ENCODE measurements at regions not wholly inside any gene's neighbourhood (a gene's known extent, or its start where the extent isn't known, plus 50 kb on each side); places are given as distances from the start of the nearest gene placed in this dataset.

DNA sequence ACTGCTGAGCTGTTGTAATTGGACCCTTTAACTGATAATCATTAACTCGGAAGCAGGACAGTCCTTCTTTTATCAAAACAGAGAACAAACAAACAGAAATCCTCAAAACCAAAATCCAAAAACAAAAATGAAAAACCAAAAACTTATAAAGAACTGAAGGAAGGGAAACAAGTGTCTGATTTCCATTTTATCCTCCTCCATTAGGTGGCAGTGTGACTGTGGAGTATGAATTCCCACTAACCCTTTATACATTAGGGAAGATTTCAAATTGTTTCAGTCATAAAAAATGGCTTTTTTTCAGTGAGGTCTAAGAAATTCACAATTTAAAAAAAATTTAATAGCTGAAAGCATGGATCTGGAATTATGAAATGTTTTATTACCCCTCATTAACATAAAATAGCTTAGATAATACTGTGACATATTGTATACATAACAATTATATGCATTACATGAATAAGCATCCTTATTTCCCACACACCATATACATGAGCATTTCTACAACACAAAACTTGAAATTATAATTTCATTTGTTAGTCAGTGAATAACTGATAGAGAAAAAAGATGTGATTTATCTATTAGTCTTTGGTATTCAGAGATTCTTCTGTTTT lies 1074.3 kb upstream of the PCDH9 start:
- H3K4me1 Mint-ChIP-seq (ENCODE audit: low read depth), result no peaks in the 10 kb centered on the region

DNA sequence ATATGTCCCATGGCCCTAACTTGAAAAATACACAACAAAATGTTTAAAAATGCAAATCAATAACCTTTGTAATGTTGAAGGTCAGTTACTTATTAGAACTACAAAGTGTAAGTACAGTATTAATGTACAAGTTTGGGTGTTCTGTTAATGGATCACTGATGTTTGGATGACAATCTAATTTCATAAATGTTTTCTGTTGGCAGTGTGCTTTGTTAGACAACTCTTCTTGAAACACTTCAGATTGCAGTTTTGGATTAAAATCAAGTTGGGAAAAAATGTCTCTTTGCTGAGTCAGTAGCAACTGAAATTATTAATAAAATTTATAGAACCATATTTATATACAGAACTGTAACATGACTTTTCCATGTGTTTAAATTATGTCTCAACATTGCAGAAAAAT lies 1063.5 kb upstream of the PCDH9 start:
- Mint-ChIP-seq H3K36me3 (ENCODE audit: low read depth) (no peaks in the 10 kb centered on the region), H3K27me3 (no peaks in the 10 kb centered on the region), H3K9me3 (no peaks in the 10 kb centered on the region), H3K27ac (no peak overlapping the region), H3K4me3 (no peak overlapping the region), H3K4me1 (ENCODE audit: low read depth) (no peaks in the 10 kb centered on the region)
- intact Hi-C loops (cut with micrococcal nuclease), result no loop called here

More for the DNA sequence above, 1074.3 kb upstream of the PCDH9 start:
- no peak overlapping the region for H3K4me3 Mint-ChIP-seq
- intact Hi-C loops (cut with micrococcal nuclease), result loop anchor here (10.0 kb wide), 1 partner anchor 1550 kb away; no protein-coding TSS in a partner anchor
- no peaks in the 10 kb centered on the region for H3K36me3 Mint-ChIP-seq (ENCODE audit: low read depth)
- no peak overlapping the region for H3K27ac Mint-ChIP-seq
- H3K27me3 Mint-ChIP-seq, result no peaks in the 10 kb centered on the region
- no peaks in the 10 kb centered on the region for H3K9me3 Mint-ChIP-seq

DNA sequence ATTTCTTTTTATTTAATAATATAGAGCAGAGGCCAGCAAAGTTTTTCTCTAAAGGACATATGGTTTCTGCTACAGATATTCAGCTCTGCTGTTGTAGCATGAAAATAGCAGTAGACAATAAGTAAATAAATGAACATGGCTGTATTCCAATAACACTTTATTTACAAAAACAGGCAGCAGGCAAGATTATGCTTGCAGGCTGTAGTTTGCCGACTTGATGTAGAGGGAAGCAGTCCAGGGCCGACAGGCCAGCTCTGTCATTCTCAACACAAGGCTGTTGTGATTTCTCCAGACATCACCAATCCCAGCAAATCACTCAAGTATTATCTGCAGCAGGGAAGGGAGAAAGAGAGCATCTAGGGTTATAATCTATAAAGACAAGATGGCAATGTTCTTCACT lies 1062.5 kb upstream of the PCDH9 start:
- no peaks in the 10 kb centered on the region for H3K36me3 Mint-ChIP-seq (ENCODE audit: low read depth)
- no peaks in the 10 kb centered on the region for H3K27me3 Mint-ChIP-seq
- intact Hi-C loops (cut with micrococcal nuclease), result no loop called here
- H3K9me3 Mint-ChIP-seq, result no peaks in the 10 kb centered on the region
- H3K27ac Mint-ChIP-seq, result no peak overlapping the region
- H3K4me1 Mint-ChIP-seq (ENCODE audit: low read depth), result no peaks in the 10 kb centered on the region
- H3K4me3 Mint-ChIP-seq, result no peak overlapping the region

DNA sequence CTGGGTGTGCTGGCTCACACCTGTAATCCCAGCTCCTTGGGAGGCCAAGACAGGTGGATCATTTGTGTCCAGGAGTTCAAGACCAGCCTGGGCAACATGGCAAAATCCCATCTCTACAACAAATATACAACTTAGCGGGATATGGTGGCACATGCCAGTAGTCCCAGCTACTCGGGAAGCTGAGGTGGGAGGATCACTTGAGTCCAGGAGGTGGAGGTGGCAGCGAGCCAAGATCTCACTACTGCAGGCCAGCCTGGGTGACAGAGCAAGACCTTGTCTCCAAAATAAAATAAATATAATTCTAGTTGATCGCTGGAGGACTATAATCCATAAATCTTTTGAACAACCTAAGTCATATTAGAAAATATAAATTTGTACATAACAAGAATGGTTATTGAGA lies 1061.5 kb upstream of the PCDH9 start:
- intact Hi-C loops (cut with micrococcal nuclease), result no loop called here
- no peaks in the 10 kb centered on the region for H3K4me1 Mint-ChIP-seq (ENCODE audit: low read depth)
- H3K36me3 Mint-ChIP-seq (ENCODE audit: low read depth), result no peaks in the 10 kb centered on the region
- no peak overlapping the region for H3K27ac Mint-ChIP-seq
- no peaks in the 10 kb centered on the region for H3K9me3 Mint-ChIP-seq
- no peak overlapping the region for H3K4me3 Mint-ChIP-seq
- no peaks in the 10 kb centered on the region for H3K27me3 Mint-ChIP-seq

DNA sequence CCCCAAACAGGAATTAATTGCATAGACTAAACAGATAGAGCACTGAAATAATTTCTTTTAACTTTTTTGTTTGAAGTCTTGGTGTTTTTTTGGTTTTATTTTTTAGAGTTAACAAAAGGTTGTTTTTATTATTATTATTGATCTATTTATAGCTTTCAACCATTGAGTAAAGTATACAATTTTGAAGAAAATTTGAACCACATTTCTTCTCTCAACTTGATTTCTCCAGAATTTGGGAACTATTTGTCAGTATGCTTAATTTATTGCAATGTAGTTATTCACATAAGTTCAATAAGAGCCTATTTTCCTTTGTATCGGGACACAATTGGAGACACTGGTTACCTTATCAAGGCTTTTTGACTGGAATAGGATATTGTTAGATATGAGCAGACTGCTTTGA lies 1045.6 kb upstream of the PCDH9 start:
- Mint-ChIP-seq H3K36me3 (ENCODE audit: low read depth) (no peaks in the 10 kb centered on the region), H3K27me3 (no peaks in the 10 kb centered on the region), H3K4me1 (ENCODE audit: low read depth) (no peaks in the 10 kb centered on the region), H3K27ac (no peak overlapping the region), H3K9me3 (peaks cover 60% of the 10 kb centered on the region), H3K4me3 (no peak overlapping the region)
- intact Hi-C loops (cut with micrococcal nuclease), result no loop called here

DNA sequence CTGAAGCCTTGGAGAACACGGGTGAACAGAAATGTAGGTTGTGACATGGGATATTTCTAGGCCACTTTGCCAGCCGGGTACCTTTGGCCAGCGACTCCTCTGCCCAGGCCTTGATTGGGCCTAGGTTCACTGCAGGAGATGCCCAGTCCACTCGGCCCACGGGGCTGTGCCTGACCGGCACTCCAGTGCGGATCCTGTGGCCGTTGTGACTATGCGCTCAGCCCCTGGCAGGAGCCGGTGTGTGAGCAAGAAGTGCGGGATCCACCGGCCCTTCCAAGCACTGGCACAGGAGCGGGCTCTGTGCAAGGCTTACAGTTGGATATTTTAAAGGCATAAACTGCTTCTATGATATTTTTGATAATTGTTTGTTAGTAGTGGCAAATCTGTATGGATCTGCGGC lies 1042.5 kb upstream of the PCDH9 start:
- Mint-ChIP-seq H3K9me3 (peaks cover 72% of the 10 kb centered on the region), H3K27ac (no peak overlapping the region), H3K27me3 (no peaks in the 10 kb centered on the region), H3K4me1 (ENCODE audit: low read depth) (no peaks in the 10 kb centered on the region), H3K36me3 (ENCODE audit: low read depth) (no peaks in the 10 kb centered on the region), H3K4me3 (no peak overlapping the region)
- intact Hi-C loops (cut with micrococcal nuclease), result no loop called here

DNA sequence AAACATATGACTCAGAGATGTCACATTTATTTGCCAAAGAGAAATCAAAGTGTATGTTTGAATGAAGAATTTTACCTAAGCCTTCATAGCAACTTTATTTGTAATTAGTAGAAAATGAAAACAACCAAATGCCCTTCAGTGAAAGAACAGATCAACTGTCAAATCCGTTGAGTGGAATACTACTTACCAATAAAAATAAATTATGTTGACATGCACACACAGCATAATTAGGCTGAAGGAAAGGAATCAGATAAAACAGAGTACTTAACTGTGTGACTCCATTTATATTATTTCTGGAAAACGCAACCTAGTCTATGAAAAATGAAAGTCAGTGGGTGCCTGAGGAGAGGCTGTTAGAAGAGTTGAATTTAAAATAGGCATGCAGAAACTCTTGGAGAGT lies 1034.6 kb upstream of the PCDH9 start:
- no peaks in the 10 kb centered on the region for H3K4me1 Mint-ChIP-seq (ENCODE audit: low read depth)
- no peak overlapping the region for H3K4me3 Mint-ChIP-seq
- H3K27me3 Mint-ChIP-seq, result no peaks in the 10 kb centered on the region
- H3K27ac Mint-ChIP-seq, result no peak overlapping the region
- intact Hi-C loops (cut with micrococcal nuclease), result no loop called here
- H3K36me3 Mint-ChIP-seq (ENCODE audit: low read depth), result no peaks in the 10 kb centered on the region
- H3K9me3 Mint-ChIP-seq, result peaks cover 14% of the 10 kb centered on the region

DNA sequence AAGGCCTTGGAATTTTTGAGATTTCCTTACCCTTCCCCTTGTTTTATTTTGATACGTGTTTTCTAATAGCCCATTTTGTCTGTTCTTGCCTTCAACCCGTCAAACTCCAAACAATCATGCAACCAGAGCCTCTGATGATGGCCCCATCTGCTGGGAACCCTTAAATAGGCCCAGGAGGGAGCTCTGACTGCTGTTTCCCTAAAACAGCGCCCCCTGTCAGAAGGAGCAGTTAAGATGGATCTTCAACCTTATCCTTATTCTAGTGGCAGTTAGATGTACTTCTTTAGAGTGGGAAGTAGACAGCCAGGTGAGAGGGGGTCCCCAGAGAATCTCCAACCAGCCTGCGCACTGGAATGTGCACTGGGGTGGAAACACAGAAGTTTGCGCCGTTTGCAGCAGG lies 1031.0 kb upstream of the PCDH9 start:
- Mint-ChIP-seq H3K36me3 (ENCODE audit: low read depth) (no peaks in the 10 kb centered on the region), H3K27me3 (no peaks in the 10 kb centered on the region), H3K9me3 (peaks cover 20% of the 10 kb centered on the region), H3K27ac (no peak overlapping the region), H3K4me1 (ENCODE audit: low read depth) (no peaks in the 10 kb centered on the region), H3K4me3 (no peak overlapping the region)
- intact Hi-C loops (cut with micrococcal nuclease), result no loop called here

DNA sequence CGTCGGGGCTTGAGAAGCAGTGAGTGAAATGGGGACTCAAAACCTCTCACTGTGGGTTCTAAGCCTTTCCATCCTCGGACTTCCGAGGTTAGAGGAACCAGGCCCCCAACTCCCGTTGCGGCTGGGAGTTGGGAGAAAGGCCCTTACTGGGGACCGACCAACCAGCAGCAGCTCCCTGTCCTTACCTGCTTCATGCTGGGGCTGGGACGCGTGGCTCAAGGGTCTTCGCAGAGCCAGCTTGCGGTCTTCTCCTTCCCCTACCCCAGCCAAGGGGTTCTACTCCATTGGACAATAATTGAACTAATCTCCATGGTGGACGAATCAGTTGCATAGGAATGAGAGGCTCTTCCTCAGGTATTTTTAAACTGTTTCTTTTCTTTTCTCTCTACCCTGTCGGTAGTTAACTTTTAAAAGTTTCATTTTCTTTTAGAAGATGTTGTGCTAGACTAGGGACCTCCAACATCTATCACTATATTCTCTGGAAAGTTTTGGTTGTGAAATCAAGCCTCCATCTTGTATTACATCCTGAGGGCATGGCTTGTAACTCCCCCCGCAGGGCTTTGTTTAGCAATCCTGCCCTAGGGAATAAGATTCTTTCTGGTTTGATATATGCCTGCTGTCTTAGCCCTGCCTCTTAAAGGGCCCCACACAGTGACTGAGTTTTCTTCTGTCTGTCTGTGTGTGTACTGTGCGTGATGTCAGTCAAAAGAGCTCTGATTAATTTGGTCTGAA lies 1027.1 kb upstream of the PCDH9 start:
- Mint-ChIP-seq H3K4me1 (ENCODE audit: low read depth) (no peaks in the 10 kb centered on the region), H3K27me3 (no peaks in the 10 kb centered on the region), H3K36me3 (ENCODE audit: low read depth) (no peaks in the 10 kb centered on the region), H3K4me3 (no peak overlapping the region), H3K9me3 (peaks cover 31% of the 10 kb centered on the region), H3K27ac (no peak overlapping the region)
- intact Hi-C loops (cut with micrococcal nuclease), result no loop called here

DNA sequence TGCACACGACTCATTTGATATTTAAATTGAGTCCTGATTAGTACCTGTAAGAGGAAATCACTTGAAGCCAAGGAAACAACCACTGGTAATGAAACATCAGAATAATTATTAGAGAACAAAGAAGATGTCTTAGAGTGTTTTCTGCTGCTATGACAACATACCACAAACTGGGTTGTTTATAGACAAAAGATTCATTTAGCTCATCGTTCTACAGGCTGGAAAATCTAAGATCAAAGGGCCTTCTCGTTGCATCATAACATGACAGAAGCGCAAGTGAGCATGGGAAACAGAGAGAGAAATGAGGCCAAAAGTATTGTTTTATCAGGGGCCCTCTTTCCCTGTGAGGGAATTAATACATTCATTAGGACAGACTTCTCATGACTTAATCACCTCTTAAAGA lies 1024.0 kb upstream of the PCDH9 start:
- Mint-ChIP-seq H3K4me3 (no peak overlapping the region), H3K36me3 (ENCODE audit: low read depth) (no peaks in the 10 kb centered on the region), H3K9me3 (peaks cover 19% of the 10 kb centered on the region), H3K4me1 (ENCODE audit: low read depth) (no peaks in the 10 kb centered on the region), H3K27me3 (no peaks in the 10 kb centered on the region), H3K27ac (no peak overlapping the region)
- intact Hi-C loops (cut with micrococcal nuclease), result no loop called here

DNA sequence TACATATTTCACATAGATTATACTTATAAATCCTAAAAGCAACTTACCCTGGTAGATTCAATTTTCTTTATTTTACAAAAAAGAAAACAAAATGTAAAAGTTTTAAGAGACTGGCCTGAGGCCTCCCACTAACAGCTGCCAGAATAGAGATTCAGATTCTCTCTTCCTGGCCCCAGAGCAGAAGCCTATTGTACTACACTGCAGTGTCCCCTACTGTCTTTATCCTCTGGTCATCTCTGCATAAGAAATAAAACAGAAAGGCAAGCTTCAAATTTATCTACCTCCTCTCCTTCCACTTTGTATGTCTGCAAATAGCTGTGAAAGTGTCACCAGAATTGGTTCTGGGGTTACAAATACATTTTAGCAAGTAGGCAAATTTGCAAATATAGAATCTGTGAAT lies 1004.1 kb upstream of the PCDH9 start:
- Mint-ChIP-seq H3K4me1 (ENCODE audit: low read depth) (no peaks in the 10 kb centered on the region), H3K27me3 (no peaks in the 10 kb centered on the region), H3K36me3 (ENCODE audit: low read depth) (no peaks in the 10 kb centered on the region), H3K9me3 (no peaks in the 10 kb centered on the region), H3K27ac (no peak overlapping the region), H3K4me3 (no peak overlapping the region)
- intact Hi-C loops (cut with micrococcal nuclease), result no loop called here

DNA sequence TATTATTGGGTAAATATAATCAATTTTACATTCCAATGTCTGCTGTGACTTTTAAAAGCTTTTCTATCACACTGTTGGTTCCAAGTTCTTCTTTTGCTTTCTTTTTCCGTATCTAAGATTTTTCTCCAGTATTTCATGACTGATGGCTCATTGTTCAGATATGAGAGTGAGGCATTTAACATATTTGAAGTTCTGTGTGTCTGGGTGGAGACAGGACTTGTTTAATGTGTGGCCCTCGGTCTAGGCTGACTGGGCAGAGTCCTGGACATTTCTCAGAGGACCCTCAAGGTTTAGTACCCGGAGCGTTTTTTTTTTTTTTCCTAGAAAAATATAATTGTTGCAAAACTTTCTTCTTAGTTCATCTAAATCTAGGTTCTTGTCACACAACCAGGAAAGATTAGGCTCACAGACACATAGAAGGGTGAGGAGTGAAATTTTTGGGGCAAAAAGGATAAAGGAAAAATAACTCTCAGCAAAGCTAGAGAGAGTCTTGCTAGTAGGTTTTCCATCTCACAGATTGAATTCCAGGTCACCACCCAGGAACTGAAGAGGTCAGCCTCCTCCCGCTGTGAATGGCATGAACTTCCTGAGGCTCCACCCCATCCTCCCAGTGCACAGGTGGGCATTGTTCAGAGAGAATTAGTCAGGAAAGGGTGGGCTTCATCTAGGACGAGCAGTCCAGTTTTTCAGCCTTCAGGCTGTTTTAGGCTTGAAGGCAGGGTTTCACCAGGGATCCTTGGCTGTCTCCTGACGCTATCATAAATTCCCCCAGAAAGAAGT lies 1002.4 kb upstream of the PCDH9 start:
- Mint-ChIP-seq H3K4me3 (no peak overlapping the region), H3K9me3 (no peaks in the 10 kb centered on the region), H3K27me3 (no peaks in the 10 kb centered on the region), H3K4me1 (ENCODE audit: low read depth) (no peaks in the 10 kb centered on the region), H3K36me3 (ENCODE audit: low read depth) (no peaks in the 10 kb centered on the region), H3K27ac (no peak overlapping the region)
- intact Hi-C loops (cut with micrococcal nuclease), result no loop called here

DNA sequence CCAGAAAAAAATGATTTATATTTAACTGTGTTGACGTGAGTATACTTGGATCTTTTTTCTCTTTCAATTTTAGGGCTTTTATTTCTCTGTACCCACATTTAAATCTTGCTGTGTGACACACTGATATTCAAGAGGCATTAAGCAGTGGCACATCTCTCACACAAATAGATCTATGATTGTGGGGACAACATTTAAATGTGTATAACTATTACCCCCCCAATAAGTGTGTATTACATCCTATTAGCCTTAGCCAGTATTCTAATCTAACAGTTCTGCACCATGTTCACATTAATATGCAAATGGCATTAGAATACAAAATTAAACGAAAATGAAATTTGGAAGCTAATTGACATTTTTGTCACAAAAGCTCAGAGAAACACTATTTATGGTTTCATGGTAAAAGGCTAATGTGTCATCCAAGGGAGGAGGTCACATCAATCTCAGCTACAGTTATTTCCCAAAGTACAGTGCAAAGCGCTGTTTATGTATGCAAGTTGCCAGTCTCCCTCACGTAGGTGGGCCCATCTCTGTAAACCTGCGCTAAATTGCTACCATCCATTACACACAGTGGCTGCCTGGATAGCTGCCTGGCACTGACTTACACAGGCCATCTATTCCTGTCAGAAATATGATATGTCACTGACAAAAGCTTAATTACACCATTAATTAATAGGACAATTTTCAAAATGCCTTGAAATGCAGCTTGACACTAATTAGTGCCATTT lies 984.7 kb upstream of the PCDH9 start:
- no peaks in the 10 kb centered on the region for H3K36me3 Mint-ChIP-seq (ENCODE audit: low read depth)
- no peak overlapping the region for H3K4me3 Mint-ChIP-seq
- no peaks in the 10 kb centered on the region for H3K4me1 Mint-ChIP-seq (ENCODE audit: low read depth)
- H3K9me3 Mint-ChIP-seq, result peaks cover 27% of the 10 kb centered on the region
- no peak overlapping the region for H3K27ac Mint-ChIP-seq
- H3K27me3 Mint-ChIP-seq, result no peaks in the 10 kb centered on the region
- intact Hi-C loops (cut with micrococcal nuclease), result no loop called here

DNA sequence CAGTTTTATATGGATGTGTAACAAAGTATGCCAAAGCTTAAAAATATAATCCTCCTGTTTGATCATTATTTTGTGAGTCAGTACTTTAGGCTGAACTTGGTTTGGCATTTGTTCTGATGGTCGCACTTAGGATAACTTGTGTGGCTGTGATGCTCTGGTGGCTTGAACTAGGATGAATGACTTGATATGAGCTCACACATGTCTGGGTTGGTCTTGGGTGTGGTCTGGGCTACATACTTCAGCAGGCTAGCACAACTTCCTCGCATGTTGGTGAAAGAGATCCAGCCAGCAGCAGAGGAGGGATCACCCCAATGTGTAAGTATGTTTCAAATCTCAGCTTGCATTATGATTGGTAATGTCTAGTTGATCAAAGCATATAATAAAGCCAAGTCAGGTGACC lies 969.1 kb upstream of the PCDH9 start:
- H3K4me3 Mint-ChIP-seq, result no peak overlapping the region
- no peaks in the 10 kb centered on the region for H3K36me3 Mint-ChIP-seq (ENCODE audit: low read depth)
- H3K4me1 Mint-ChIP-seq (ENCODE audit: low read depth), result no peaks in the 10 kb centered on the region
- no peaks in the 10 kb centered on the region for H3K27me3 Mint-ChIP-seq
- intact Hi-C loops (cut with micrococcal nuclease), result no loop called here
- H3K27ac Mint-ChIP-seq, result no peak overlapping the region
- peaks cover 6% of the 10 kb centered on the region for H3K9me3 Mint-ChIP-seq
